H1 (cell line): ENCODE measurements at regions not wholly inside any gene's neighbourhood (a gene's known extent, or its start where the extent isn't known, plus 50 kb on each side); places are given as distances from the start of the nearest gene placed in this dataset.

Source experiments
- CBX5 ChIP-seq: fragments of 300-800, 300-1000 bp; sonication (generic); IDR thresholded peaks from 2 replicates; pipeline ENCODE4 v1.7.1; 2016; ENCODE audit warnings: antibody characterized with exemption, low read length, low read depth
- CBX8 ChIP-seq: fragments of 300-800, 300-1000 bp; sonication (generic); IDR thresholded peaks from 2 replicates; pipeline ENCODE4 v1.7.1; 2016; ENCODE audit warnings: low read depth, low read length, borderline replicate concordance
- CTBP2 ChIP-seq: IDR thresholded peaks from 2 replicates; pipeline ENCODE4 v1.7.0; 2011; ENCODE audit warnings: borderline replicate concordance, mild to moderate bottlenecking, moderate library complexity, mixed read lengths, low read length; ENCODE audit not compliant: insufficient read depth, insufficient read length
- GTF2F1 ChIP-seq: IDR thresholded peaks from 2 replicates; pipeline ENCODE4 v1.6.1; 2012; ENCODE audit warnings: low read depth, low read length, improper control_type of control experiment, borderline replicate concordance
- HDAC2 ChIP-seq, 2 experiments: fragments of 300-600 bp in 1 of 2; sonication (generic) in 1 of 2; IDR thresholded peaks; 2 replicates each; pipeline ENCODE4 v1.6.1; 2011 to 2012; ENCODE audit warnings: low read depth in 2 of 2, low read length in 2 of 2, mild to moderate bottlenecking in 2 of 2, moderate library complexity in 2 of 2, borderline replicate concordance in 1 of 2, inconsistent platforms in 1 of 2
- KDM4A ChIP-seq: IDR thresholded peaks from one replicate; pipeline ENCODE4 v1.7.1; 2012; ENCODE audit warnings: low read depth, mild to moderate bottlenecking, moderate library complexity, low read length, inconsistent platforms; ENCODE audit not compliant: severe bottlenecking
- KDM5A ChIP-seq: fragments of 200-600 bp; IDR thresholded peaks from 2 replicates; pipeline ENCODE4 v1.7.1; 2012; ENCODE audit warnings: mild to moderate bottlenecking, low read length, inconsistent platforms, mixed read lengths
- PHF8 ChIP-seq: fragments of 200-600 bp; sonication (generic); conservative IDR thresholded peaks from 2 replicates; pipeline ENCODE4 v1.7.1; 2012; ENCODE audit warnings: low read depth, mild to moderate bottlenecking, inconsistent platforms, low read length, moderate library complexity
- SAP30 ChIP-seq: fragments of 300-600 bp; sonication (generic); IDR thresholded peaks from 2 replicates; pipeline ENCODE4 v1.7.1; 2012; ENCODE audit warnings: low read length, moderate library complexity, mild to moderate bottlenecking, inconsistent platforms; ENCODE audit not compliant: insufficient read depth, insufficient replicate concordance

- TF ChIP-seq SAP30 (no peak), CBX5 (no peak), CBX8 (no peak), GTF2F1 (no peak), KDM5A (no peak), HDAC2 (IDR thresholded peaks at IDR 0.05; ENCODE audit: borderline replicate concordance in 1 of 2, low read depth in 2 of 2, low read length in 2 of 2) (no peak), CTBP2 (no peak), KDM4A (no peak), PHF8 (no peak)
These were observed 67.3 kb upstream of the GRAMD2B start (continued) for GRCh38 chr5:126355940-126356339.
